ENCODE measurements at regions not wholly inside any gene's neighbourhood (a gene's known extent, or its start where the extent isn't known, plus 50 kb on each side); places are given as distances from the start of the nearest gene placed in this dataset.
A peak's percentile ranks its signal among the peaks of the same experiment; 100 is the strongest.

DNA sequence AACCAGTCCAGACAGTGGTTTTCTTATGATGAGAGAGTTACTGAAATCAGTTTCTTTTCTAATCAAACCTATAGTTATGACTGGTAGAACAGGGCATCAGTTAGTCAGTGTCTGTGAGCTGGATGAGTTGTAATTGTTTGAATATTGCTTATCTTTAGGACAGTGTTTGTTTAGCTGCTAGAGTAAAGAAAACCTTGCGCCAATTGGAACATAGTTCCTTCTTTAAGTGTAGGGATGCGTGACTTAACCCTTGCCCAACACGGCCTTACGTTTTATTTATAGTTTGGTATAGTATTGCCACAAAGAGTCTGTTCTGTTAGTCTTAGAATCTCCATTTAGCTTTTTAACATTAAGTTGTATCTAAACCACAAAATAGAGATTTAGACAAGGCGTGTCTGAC, 572.6 kb downstream of the SLC16A7 start:
- H3F3A ChIP-seq (ENCODE audit: insufficient read depth): peaks cover 14% of the 10 kb centered on the region
- no peaks in the 10 kb centered on the region for H3K79me2 ChIP-seq (ENCODE audit: insufficient read depth)
- in situ Hi-C loops (cut with MboI): no loop called here
- no peak for DNase-seq
- no peak overlapping the region for H3K27ac ChIP-seq
- no peaks in the 10 kb centered on the region for H3K36me3 ChIP-seq (ENCODE audit: low read depth)
- H3K9me2 ChIP-seq (ENCODE audit: insufficient read depth): no peaks in the 10 kb centered on the region; the same call in 1 of the 2 replicates
- TF ChIP-seq EZH2phosphoT487 (IDR thresholded peaks at IDR 0.05; ENCODE audit: insufficient read depth, low read depth) (no peak), EZH2 (IDR thresholded peaks at IDR 0.05; ENCODE audit: insufficient read depth, poor library complexity, severe bottlenecking) (no peak)
- H3K4me1 ChIP-seq (ENCODE audit: insufficient read depth): peaks cover 23% of the 10 kb centered on the region
- no peaks in the 10 kb centered on the region for H3K27me3 ChIP-seq (replicated peaks; ENCODE audit: insufficient read depth)
- whole genome bisulfite sequencing, 2 experiments (ENCODE audit: low coverage in 1 of 2, low lambda C conversion rate in 2 of 2, missing lambda C conversion rate in 2 of 2): 99% methylated on average over 5 of the region's 5 CpGs
- no peak overlapping the region for H3K4me3 ChIP-seq
- H3K9me3 ChIP-seq (ENCODE audit: low read depth): no peaks in the 10 kb centered on the region
- no peaks in the 10 kb centered on the region for H4K20me1 ChIP-seq (ENCODE audit: insufficient read depth)
- no peak overlapping the region for H3K9ac ChIP-seq
- no peak overlapping the region for H3K4me2 ChIP-seq (ENCODE audit: unreplicated experiment)
- 0 out of 2 replicates have a peak overlapping the region, but pooled peaks have one; percentile 7 for H2AFZ ChIP-seq

DNA sequence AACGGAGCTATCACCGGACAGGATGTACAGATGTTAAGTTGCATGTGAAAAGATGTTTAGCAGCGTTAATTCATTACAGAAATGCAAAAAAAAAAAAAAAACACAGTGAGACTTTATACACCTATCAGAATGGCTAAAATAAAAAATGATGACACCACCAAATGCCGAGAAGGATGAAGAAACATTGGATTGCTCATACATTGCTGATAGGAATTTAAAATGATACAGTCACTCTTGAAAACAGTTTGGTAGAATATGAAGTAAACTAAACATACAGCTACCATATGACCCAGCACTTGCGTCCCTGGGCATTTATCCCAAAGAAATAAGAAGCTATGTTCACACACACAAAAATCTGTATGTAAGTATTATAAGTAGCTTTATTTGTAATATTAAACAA, 574.1 kb downstream of the SLC16A7 start:
- Histone ChIP-seq H3K4me1 (ENCODE audit: insufficient read depth) (peaks cover 37% of the 10 kb centered on the region), H3K27ac (no peak overlapping the region), H3F3A (ENCODE audit: insufficient read depth) (peaks cover 27% of the 10 kb centered on the region), H4K20me1 (ENCODE audit: insufficient read depth) (no peaks in the 10 kb centered on the region), H3K9me3 (ENCODE audit: low read depth) (no peaks in the 10 kb centered on the region), H3K27me3 (replicated peaks; ENCODE audit: insufficient read depth) (no peaks in the 10 kb centered on the region), H2AFZ (no peak overlapping the region), H3K79me2 (ENCODE audit: insufficient read depth) (no peaks in the 10 kb centered on the region), H3K9ac (no peak overlapping the region), H3K36me3 (ENCODE audit: low read depth) (no peaks in the 10 kb centered on the region), H3K4me2 (ENCODE audit: unreplicated experiment) (no peak overlapping the region), H3K9me2 (ENCODE audit: insufficient read depth) (no peaks in the 10 kb centered on the region), H3K4me3 (no peak overlapping the region)
- no peak for TF ChIP-seq EZH2 (IDR thresholded peaks at IDR 0.05; ENCODE audit: insufficient read depth, poor library complexity, severe bottlenecking)
- TF ChIP-seq EZH2phosphoT487 (IDR thresholded peaks at IDR 0.05; ENCODE audit: insufficient read depth, low read depth): no peak
- DNase-seq: peak; percentile 10
- in situ Hi-C loops (cut with MboI): no loop called here
- 84 to 92% methylated on average over 5 of the region's 5 CpGs for WGBS, 2 experiments (ENCODE audit: low coverage in 1 of 2, low lambda C conversion rate in 2 of 2, missing lambda C conversion rate in 2 of 2)

DNA sequence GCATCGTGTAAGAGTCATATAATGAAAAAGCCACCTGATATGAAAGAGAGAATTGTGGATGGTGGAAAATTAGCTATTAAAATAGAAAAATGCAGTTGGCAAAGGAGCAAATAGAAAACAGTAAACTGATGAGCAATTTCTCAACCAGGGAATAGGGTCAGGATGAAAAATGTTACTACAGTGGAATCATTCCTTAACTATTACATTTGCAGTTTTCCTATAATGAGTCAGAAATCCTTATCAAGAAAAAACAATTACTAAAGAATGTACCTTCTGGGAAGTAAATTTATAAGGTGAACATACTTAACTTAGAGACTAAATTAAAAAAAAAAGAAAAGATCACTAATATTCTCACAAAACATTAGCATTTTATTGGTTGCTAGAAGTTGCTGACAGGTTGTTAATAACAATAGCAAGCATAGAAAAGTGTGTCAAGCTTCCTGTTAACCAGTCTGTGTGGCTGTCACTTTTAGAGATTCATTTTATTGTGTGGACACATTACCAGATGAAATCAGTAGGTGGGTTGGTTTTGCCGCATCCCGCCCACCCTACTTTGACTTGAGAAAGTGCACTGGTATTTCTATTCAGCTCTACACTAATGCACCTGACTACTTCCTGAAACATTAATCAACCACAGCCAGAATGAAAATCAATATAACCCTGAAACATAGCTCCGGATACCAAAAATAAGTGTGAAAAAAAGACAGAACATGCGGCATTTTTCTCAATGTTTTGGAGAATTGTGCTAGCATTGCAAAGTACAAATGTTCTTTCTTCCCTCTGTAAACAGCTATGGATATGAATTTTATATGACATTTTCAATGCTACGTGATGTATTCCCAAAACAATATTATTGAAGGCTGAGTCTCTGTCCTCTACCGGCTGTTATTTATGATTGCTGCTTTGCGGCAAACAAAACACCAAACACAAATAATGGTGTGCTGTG, 576.7 kb downstream of the SLC16A7 start:
- 63 to 67% methylated on average over 8 of the region's 8 CpGs for WGBS, 2 experiments (ENCODE audit: low coverage in 1 of 2, low lambda C conversion rate in 2 of 2, missing lambda C conversion rate in 2 of 2)
- Histone ChIP-seq H3K4me2 (ENCODE audit: unreplicated experiment) (peak overlapping the region; percentile 56), H3K4me3 (no peak overlapping the region), H3K4me1 (ENCODE audit: insufficient read depth) (peaks cover 46% of the 10 kb centered on the region), H3F3A (ENCODE audit: insufficient read depth) (peaks cover 35% of the 10 kb centered on the region), H3K27ac (no peak overlapping the region), H3K36me3 (ENCODE audit: low read depth) (no peaks in the 10 kb centered on the region), H3K9ac (no peak overlapping the region), H4K20me1 (ENCODE audit: insufficient read depth) (no peaks in the 10 kb centered on the region), H3K9me3 (ENCODE audit: low read depth) (no peaks in the 10 kb centered on the region), H3K79me2 (ENCODE audit: insufficient read depth) (no peaks in the 10 kb centered on the region), H3K27me3 (replicated peaks; ENCODE audit: insufficient read depth) (no peaks in the 10 kb centered on the region), H3K9me2 (ENCODE audit: insufficient read depth) (no peaks in the 10 kb centered on the region), H2AFZ (no peak overlapping the region)
- in situ Hi-C loops (cut with MboI): no loop called here
- DNase-seq: peak; percentile 55
- no peak for TF ChIP-seq EZH2phosphoT487 (IDR thresholded peaks at IDR 0.05; ENCODE audit: insufficient read depth, low read depth)
- TF ChIP-seq EZH2 (IDR thresholded peaks at IDR 0.05; ENCODE audit: insufficient read depth, poor library complexity, severe bottlenecking): no peak

DNA sequence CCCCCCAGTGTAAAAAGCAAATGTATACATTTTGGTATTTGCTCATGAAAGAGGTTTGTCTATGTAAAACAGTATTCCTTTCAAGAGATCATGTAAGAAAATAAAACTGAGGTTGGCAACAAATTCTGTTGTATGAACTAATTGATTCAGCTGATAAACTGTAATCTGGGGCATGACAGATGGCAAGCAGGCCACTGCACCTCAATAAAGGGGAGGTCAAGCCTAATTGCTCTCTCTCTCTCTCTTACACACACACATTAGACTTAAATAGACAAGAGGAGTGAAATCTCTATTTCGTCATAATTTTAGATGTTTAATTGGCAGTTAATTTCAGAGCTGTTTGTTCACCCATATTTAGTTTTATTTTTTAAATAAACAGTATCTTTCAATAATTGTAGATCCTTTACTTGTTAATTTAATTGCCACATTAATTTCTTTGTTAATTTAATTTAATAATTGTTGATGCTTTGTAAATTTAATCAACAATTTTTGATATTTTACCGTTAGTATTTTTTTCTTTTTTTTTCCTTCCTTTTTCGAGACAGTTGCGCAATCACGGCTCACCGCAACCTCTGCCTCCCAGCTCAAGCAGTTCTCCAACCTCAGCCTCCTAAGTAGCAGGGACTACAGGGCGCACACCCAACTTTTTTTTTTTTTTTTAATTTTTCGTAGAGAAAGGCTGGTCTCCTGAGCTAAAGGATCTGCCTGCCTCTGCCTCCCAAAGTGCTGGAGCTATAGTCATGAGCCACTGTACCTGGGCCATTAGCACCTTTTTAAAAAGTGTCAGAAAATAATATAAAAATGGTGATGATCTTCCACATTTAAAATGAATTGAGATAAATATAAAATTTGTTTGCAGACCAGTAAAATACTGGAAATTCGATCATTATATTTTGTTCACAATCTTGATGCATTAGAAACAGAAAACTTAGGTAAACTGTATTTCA, 577.7 kb downstream of the SLC16A7 start:
- in situ Hi-C loops (cut with MboI): no loop called here
- Histone ChIP-seq H3K36me3 (ENCODE audit: low read depth) (no peaks in the 10 kb centered on the region), H3K9me2 (ENCODE audit: insufficient read depth) (no peaks in the 10 kb centered on the region), H3K79me2 (ENCODE audit: insufficient read depth) (no peaks in the 10 kb centered on the region), H2AFZ (no peak overlapping the region), H3K9me3 (ENCODE audit: low read depth) (no peaks in the 10 kb centered on the region), H3K27me3 (replicated peaks; ENCODE audit: insufficient read depth) (no peaks in the 10 kb centered on the region), H3K4me3 (no peak overlapping the region), H3K4me1 (ENCODE audit: insufficient read depth) (peaks cover 46% of the 10 kb centered on the region), H4K20me1 (ENCODE audit: insufficient read depth) (no peaks in the 10 kb centered on the region), H3K4me2 (ENCODE audit: unreplicated experiment) (peak overlapping the region; percentile 58), H3F3A (ENCODE audit: insufficient read depth) (peaks cover 35% of the 10 kb centered on the region), H3K27ac (no peak overlapping the region), H3K9ac (no peak overlapping the region)
- TF ChIP-seq EZH2 (IDR thresholded peaks at IDR 0.05; ENCODE audit: insufficient read depth, poor library complexity, severe bottlenecking) (no peak), EZH2phosphoT487 (IDR thresholded peaks at IDR 0.05; ENCODE audit: insufficient read depth, low read depth) (no peak)
- DNase-seq: no peak
- WGBS, 2 experiments (ENCODE audit: low coverage in 1 of 2, low lambda C conversion rate in 2 of 2, missing lambda C conversion rate in 2 of 2): 94 to 96% methylated on average over 9 of the region's 9 CpGs
